ENCODE measurements at regions not wholly inside any gene's neighbourhood (a gene's known extent, or its start where the extent isn't known, plus 50 kb on each side); places are given as distances from the start of the nearest gene placed in this dataset.
"Not testable (repeated sequence)": the region's sequence is repeated elsewhere in the genome, so short reads cannot be mapped to it uniquely, and the experiment has no call there.

DNA sequence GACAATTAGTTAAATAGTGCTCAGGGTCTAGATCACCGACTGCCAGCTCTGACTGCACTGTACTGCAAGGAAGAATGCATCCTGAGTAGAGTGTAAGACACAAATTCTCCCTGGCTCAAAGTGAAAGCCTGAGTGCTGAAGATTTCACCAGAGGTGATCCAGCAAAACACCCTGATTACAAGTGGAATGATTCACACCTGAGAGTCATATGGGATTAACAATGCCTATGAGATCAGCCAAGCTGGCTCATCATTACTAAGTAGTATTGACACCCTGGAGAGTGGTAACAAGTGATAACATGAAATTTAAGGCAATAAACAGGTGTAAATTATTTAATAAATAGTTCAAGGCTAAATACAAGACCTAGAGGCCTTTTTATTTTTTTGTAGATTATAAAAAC is 403.8 kb upstream of the PRR20A start:
- Histone ChIP-seq H3K4me1 (ENCODE audit: control insufficient read depth, insufficient read depth, low read length) (no peaks in the 10 kb centered on the region), H3K36me3 (ENCODE audit: control insufficient read depth, insufficient read depth, low read length) (no peaks in the 10 kb centered on the region), H3K27ac (ENCODE audit: low read length) (no peak overlapping the region), H3K4me3 (ENCODE audit: low read length) (no peak overlapping the region), H3K27me3 (ENCODE audit: control insufficient read depth, insufficient read depth, low read length) (no peaks in the 10 kb centered on the region), H3K9me3 (ENCODE audit: control insufficient read depth, insufficient read depth, low read length) (no peaks in the 10 kb centered on the region)
- DNase-seq (ENCODE audit: low read depth, low spot score): no peak
- no CpG with 5 or more reads among the region's 1 CpG for WGBS (ENCODE audit: insufficient coverage, insufficient read length)

DNA sequence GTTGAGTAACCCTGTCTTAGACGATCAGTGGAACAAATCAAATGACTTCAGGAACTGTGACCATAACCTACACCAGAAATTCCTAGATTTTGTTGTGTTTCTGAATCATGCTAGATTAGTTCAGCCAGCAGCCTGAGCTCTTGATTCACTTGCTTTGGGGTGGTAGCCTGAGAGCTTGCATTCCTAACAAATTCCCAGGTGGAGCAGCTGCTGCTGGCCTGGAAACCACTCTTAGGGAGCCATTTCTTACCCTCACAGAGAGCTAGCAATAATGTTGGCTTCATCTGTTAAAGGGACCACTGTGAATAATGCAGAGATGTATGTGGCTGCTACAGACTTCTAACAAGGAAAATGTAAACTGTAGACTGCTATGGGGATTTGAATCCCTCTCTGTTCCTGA is 388.1 kb upstream of the PRR20A start:
- no peak overlapping the region for H3K27ac ChIP-seq (ENCODE audit: low read length)
- WGBS (ENCODE audit: insufficient coverage, insufficient read length): no CpG with 5 or more reads among the region's 1 CpG
- H3K4me3 ChIP-seq (ENCODE audit: low read length): no peak overlapping the region
- no peaks in the 10 kb centered on the region for H3K4me1 ChIP-seq (ENCODE audit: control insufficient read depth, insufficient read depth, low read length)
- no peaks in the 10 kb centered on the region for H3K9me3 ChIP-seq (ENCODE audit: control insufficient read depth, insufficient read depth, low read length)
- H3K36me3 ChIP-seq (ENCODE audit: control insufficient read depth, insufficient read depth, low read length): no peaks in the 10 kb centered on the region
- no peak for DNase-seq (ENCODE audit: low read depth, low spot score)
- no peaks in the 10 kb centered on the region for H3K27me3 ChIP-seq (ENCODE audit: control insufficient read depth, insufficient read depth, low read length)

DNA sequence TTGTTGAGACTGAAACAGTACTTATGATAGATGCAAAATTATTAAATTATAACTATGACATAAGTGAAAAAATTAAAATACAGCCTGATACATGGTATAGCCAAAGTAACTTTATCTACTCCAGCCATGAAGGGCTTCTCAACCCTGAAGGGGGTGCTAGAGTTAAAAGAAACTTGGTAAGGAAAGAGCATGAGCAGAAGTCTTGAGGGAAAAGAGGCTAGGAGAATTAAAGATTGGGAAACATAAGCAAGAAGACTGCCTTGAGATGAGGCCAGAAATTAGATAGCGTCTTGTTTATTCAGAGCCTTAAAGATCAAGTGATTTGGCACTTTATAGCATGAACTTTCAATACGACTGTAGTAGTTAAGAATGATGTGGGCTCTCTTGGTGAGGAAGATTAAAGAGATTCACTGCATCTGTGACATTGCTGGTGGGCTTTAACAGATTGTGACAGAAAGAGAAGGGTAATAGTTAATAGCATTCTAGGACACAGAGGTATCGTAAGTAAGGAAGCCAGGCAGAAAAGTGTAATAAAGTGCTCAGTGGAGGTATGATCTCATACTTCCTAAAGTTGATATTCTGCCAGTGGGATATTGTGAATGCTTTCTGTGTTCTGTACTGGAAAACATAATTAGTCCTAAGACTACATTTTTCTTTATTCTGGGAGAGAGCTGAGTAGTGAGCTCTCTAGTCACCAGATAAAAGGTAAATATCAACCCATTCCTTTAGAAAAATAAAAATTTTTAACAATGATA is 385.4 kb upstream of the PRR20A start:
- H3K4me1 ChIP-seq (ENCODE audit: control insufficient read depth, insufficient read depth, low read length): no peaks in the 10 kb centered on the region
- H3K9me3 ChIP-seq (ENCODE audit: control insufficient read depth, insufficient read depth, low read length): no peaks in the 10 kb centered on the region
- no peak for DNase-seq (ENCODE audit: low read depth, low spot score)
- no CpG with 5 or more reads among the region's 3 CpGs for WGBS (ENCODE audit: insufficient coverage, insufficient read length)
- H3K27me3 ChIP-seq (ENCODE audit: control insufficient read depth, insufficient read depth, low read length): no peaks in the 10 kb centered on the region
- H3K36me3 ChIP-seq (ENCODE audit: control insufficient read depth, insufficient read depth, low read length): no peaks in the 10 kb centered on the region
- H3K27ac ChIP-seq (ENCODE audit: low read length): no peak overlapping the region
- H3K4me3 ChIP-seq (ENCODE audit: low read length): no peak overlapping the region

DNA sequence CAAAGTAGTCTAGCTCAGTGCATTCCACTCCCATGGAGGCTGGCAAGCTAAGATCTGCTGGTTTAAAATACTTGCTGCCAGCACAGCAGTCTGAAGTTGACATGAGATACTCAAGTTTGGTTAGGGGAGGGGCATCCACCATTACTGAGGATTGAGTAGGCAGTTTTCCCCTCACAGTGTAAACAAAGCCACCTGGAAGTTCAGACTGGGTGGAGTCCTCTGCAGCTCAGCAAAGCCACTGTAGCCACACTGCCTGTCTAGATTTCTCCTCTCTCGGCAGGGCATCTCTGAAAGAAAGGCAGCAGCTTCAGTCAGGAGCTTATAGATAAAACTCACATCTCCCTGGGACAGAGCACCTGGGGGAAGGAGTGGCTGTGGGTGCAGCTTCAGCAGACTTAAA is 377.4 kb upstream of the PRR20A start:
- not testable (repeated sequence) for H3K4me1 ChIP-seq (ENCODE audit: control insufficient read depth, insufficient read depth, low read length); H3K4me3 ChIP-seq (ENCODE audit: low read length); H3K27me3 ChIP-seq (ENCODE audit: control insufficient read depth, insufficient read depth, low read length); DNase-seq (ENCODE audit: low read depth, low spot score); H3K9me3 ChIP-seq (ENCODE audit: control insufficient read depth, insufficient read depth, low read length); H3K36me3 ChIP-seq (ENCODE audit: control insufficient read depth, insufficient read depth, low read length); H3K27ac ChIP-seq (ENCODE audit: low read length)
- no CpG with 5 or more reads among the region's 1 CpG for WGBS (ENCODE audit: insufficient coverage, insufficient read length)

DNA sequence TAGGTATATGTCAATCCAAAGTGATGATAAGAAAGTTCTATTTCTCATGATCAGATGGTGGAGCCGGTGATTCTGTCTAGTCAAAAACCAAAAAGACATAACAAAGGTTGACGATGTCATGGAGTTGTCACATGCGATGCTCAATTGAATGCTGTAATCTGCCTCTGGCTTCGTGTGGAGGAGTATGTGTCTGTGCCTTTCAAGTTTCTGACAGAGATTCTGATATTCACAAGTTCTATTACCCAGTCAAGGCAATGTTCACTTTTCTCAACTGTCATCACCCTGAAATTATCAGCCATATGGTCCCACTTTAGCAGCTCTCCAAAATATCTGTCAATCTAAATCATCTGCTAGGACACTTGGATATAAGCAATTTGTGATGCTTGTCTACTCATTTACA is 367.6 kb upstream of the PRR20A start:
- no peaks in the 10 kb centered on the region for H3K36me3 ChIP-seq (ENCODE audit: control insufficient read depth, insufficient read depth, low read length)
- H3K4me1 ChIP-seq (ENCODE audit: control insufficient read depth, insufficient read depth, low read length): no peaks in the 10 kb centered on the region
- H3K4me3 ChIP-seq (ENCODE audit: low read length): no peak overlapping the region
- no peaks in the 10 kb centered on the region for H3K9me3 ChIP-seq (ENCODE audit: control insufficient read depth, insufficient read depth, low read length)
- DNase-seq (ENCODE audit: low read depth, low spot score): no peak
- no peaks in the 10 kb centered on the region for H3K27me3 ChIP-seq (ENCODE audit: control insufficient read depth, insufficient read depth, low read length)
- no peak overlapping the region for H3K27ac ChIP-seq (ENCODE audit: low read length)
- no CpG with 5 or more reads among the region's 4 CpGs for WGBS (ENCODE audit: insufficient coverage, insufficient read length)

DNA sequence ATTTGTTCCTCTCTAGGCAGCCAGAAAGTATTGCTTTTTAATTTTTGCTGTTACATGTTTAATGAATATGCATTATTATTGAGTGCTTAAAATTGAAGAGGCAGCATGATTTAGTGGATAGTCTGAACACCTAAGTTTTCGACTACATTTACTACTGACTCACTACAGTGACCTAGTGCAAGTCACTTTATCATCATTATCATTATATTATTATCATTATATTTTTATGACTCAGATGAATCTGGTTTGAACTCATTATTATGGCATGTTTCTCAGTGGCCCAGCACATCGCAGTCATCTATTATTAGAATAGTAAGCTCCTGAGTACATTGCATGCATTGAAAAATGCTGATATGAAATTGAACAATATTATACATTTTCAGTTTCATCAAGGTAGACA is 351.2 kb upstream of the PRR20A start:
- Histone ChIP-seq H3K27ac (ENCODE audit: low read length) (no peak overlapping the region), H3K4me3 (ENCODE audit: low read length) (no peak overlapping the region), H3K36me3 (ENCODE audit: control insufficient read depth, insufficient read depth, low read length) (no peaks in the 10 kb centered on the region), H3K4me1 (ENCODE audit: control insufficient read depth, insufficient read depth, low read length) (no peaks in the 10 kb centered on the region), H3K27me3 (ENCODE audit: control insufficient read depth, insufficient read depth, low read length) (no peaks in the 10 kb centered on the region), H3K9me3 (ENCODE audit: control insufficient read depth, insufficient read depth, low read length) (no peaks in the 10 kb centered on the region)
- WGBS (ENCODE audit: insufficient coverage, insufficient read length): no CpG with 5 or more reads among the region's 2 CpGs
- DNase-seq (ENCODE audit: low read depth, low spot score): no peak

DNA sequence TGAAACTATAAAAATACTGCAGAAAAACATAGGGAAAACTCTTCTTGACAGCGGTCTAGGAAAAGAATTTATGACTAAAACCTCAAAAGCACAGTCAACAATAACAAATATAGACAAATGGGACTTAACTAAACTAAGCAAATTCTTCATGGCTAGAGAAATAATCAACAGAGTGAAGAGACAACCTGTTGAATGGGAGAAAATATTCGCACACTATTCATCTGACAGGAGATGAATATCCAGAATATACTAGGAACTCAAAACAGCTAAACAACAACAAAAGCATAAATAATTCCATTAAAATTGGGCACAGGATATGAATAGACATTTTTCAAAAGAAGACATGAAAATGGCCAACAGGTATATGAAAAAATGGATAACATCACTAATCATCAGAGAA is 303.6 kb upstream of the PRR20A start:
- H3K27ac ChIP-seq (ENCODE audit: low read length): no peak overlapping the region
- no peak for DNase-seq (ENCODE audit: low read depth, low spot score)
- no peak overlapping the region for H3K4me3 ChIP-seq (ENCODE audit: low read length)
- no peaks in the 10 kb centered on the region for H3K4me1 ChIP-seq (ENCODE audit: control insufficient read depth, insufficient read depth, low read length)
- H3K9me3 ChIP-seq (ENCODE audit: control insufficient read depth, insufficient read depth, low read length): no peaks in the 10 kb centered on the region
- WGBS (ENCODE audit: insufficient coverage, insufficient read length): no CpG with 5 or more reads among the region's 2 CpGs
- no peaks in the 10 kb centered on the region for H3K36me3 ChIP-seq (ENCODE audit: control insufficient read depth, insufficient read depth, low read length)
- H3K27me3 ChIP-seq (ENCODE audit: control insufficient read depth, insufficient read depth, low read length): no peaks in the 10 kb centered on the region

DNA sequence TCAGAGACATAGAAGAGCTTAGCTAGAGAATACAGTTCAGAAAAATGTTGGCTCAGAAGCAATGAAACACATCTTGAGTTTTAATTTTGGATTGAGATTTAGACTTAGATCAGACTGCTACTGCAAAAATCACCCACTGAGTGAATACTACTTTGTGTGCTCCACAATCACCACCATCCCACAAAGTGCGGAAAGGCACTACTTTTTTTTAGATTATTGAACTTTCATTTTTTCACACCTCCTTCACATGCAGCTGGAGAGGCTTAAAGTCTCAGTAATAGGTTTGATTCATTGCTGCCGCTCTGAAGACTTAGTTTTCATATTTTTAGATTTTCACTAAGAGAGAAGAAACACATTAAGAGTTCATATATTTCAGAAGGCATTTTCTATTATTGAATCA is 289.9 kb upstream of the PRR20A start:
- no peak overlapping the region for H3K27ac ChIP-seq (ENCODE audit: low read length)
- no peaks in the 10 kb centered on the region for H3K4me1 ChIP-seq (ENCODE audit: control insufficient read depth, insufficient read depth, low read length)
- H3K4me3 ChIP-seq (ENCODE audit: low read length): no peak overlapping the region
- no peaks in the 10 kb centered on the region for H3K36me3 ChIP-seq (ENCODE audit: control insufficient read depth, insufficient read depth, low read length)
- no peaks in the 10 kb centered on the region for H3K9me3 ChIP-seq (ENCODE audit: control insufficient read depth, insufficient read depth, low read length)
- DNase-seq (ENCODE audit: low read depth, low spot score): no peak
- no peaks in the 10 kb centered on the region for H3K27me3 ChIP-seq (ENCODE audit: control insufficient read depth, insufficient read depth, low read length)
- no CpG with 5 or more reads among the region's 2 CpGs for WGBS (ENCODE audit: insufficient coverage, insufficient read length)

DNA sequence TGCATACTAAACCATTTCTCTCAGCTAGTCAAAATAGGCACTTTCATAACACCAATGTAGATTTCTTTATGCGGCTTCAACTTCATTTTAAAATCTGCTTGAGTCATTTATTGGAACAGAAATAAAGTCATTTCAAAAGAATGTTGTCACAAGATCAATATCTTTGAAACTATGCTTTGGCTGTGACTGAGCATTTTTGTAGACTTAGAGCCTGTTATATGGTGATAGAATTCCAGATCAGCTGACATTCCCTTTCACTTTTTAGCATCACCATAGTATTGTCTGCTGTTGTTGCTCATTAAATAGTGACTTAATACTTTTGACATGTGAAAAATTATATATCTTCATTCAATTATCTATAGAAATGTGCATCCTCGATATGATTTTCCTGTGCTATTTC is 279.2 kb upstream of the PRR20A start:
- no peaks in the 10 kb centered on the region for H3K27me3 ChIP-seq (ENCODE audit: control insufficient read depth, insufficient read depth, low read length)
- no peak for DNase-seq (ENCODE audit: low read depth, low spot score)
- WGBS (ENCODE audit: insufficient coverage, insufficient read length): no CpG with 5 or more reads among the region's 2 CpGs
- H3K9me3 ChIP-seq (ENCODE audit: control insufficient read depth, insufficient read depth, low read length): no peaks in the 10 kb centered on the region
- H3K36me3 ChIP-seq (ENCODE audit: control insufficient read depth, insufficient read depth, low read length): no peaks in the 10 kb centered on the region
- no peak overlapping the region for H3K27ac ChIP-seq (ENCODE audit: low read length)
- no peaks in the 10 kb centered on the region for H3K4me1 ChIP-seq (ENCODE audit: control insufficient read depth, insufficient read depth, low read length)
- no peak overlapping the region for H3K4me3 ChIP-seq (ENCODE audit: low read length)

DNA sequence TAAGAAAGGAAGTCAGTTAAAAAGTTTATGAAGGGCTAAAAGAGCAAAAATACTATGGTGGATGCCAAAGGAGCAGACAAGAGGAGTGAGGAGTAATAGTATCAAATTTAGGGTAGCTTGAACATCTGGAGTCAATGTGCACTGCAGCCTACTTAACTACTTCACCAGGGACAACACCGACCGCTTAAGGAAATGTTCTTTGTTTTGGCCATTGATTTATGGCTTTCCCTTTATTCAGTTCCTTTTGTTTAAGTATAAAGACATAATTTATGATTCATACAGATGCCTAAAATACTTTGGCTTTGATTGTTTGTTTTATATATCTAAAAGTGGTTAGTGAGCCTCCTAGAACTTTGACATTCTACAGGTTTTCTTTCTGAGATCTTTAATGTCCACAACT is 276.3 kb upstream of the PRR20A start:
- no peak for DNase-seq (ENCODE audit: low read depth, low spot score)
- Histone ChIP-seq H3K4me3 (ENCODE audit: low read length) (no peak overlapping the region), H3K27ac (ENCODE audit: low read length) (no peak overlapping the region), H3K4me1 (ENCODE audit: control insufficient read depth, insufficient read depth, low read length) (no peaks in the 10 kb centered on the region), H3K9me3 (ENCODE audit: control insufficient read depth, insufficient read depth, low read length) (no peaks in the 10 kb centered on the region), H3K27me3 (ENCODE audit: control insufficient read depth, insufficient read depth, low read length) (no peaks in the 10 kb centered on the region), H3K36me3 (ENCODE audit: control insufficient read depth, insufficient read depth, low read length) (no peaks in the 10 kb centered on the region)
- WGBS (ENCODE audit: insufficient coverage, insufficient read length): no CpG with 5 or more reads among the region's 2 CpGs

DNA sequence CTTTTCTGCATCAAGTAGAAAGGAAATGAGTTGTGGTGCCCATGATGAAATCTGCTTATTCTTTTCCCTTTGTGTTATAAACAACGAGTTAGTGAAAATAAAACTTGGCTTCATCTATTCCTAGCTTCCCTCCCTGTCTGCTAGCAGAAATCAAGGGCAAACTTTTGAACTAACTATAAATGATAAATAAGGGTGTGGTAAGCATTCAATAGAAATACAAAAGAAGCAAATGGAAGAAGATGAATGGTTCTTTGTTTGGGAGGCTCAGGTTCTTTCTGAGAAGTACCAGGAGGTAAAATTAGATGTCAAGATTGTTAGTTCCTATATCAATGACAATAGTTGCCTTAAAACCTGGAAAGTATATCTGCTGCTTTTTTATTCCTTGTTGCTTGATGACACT is 275.3 kb upstream of the PRR20A start:
- H3K9me3 ChIP-seq (ENCODE audit: control insufficient read depth, insufficient read depth, low read length): no peaks in the 10 kb centered on the region

More for the DNA sequence above, 275.3 kb upstream of the PRR20A start:
- no peaks in the 10 kb centered on the region for H3K27me3 ChIP-seq (ENCODE audit: control insufficient read depth, insufficient read depth, low read length)
- H3K36me3 ChIP-seq (ENCODE audit: control insufficient read depth, insufficient read depth, low read length): no peaks in the 10 kb centered on the region
- H3K4me1 ChIP-seq (ENCODE audit: control insufficient read depth, insufficient read depth, low read length): no peaks in the 10 kb centered on the region
- DNase-seq (ENCODE audit: low read depth, low spot score): no peak
- no peak overlapping the region for H3K27ac ChIP-seq (ENCODE audit: low read length)
- no CpG with 5 or more reads among the region's 1 CpG for WGBS (ENCODE audit: insufficient coverage, insufficient read length)
- H3K4me3 ChIP-seq (ENCODE audit: low read length): no peak overlapping the region
